Thyroid gland (tissue), 4 donors: ENCODE measurements at regions not wholly inside any gene's neighbourhood (a gene's known extent, or its start where the extent isn't known, plus 50 kb on each side); places are given as distances from the start of the nearest gene placed in this dataset.
"Not testable (repeated sequence)": the region's sequence is repeated elsewhere in the genome, so short reads cannot be mapped to it uniquely, and the experiment has no call there.

Experiments
- CTCF ChIP-seq, 6 experiments: fragments of 200-600 bp in 3 of 6; fragments of 450-650 bp in 3 of 6; sonication (generic) in 3 of 6; IDR thresholded peaks; one replicate each; pipeline ENCODE4 v1.5.1; 2016 to 2019; ENCODE audit warnings: antibody characterized with exemption in 6 of 6, mild to moderate bottlenecking in 2 of 6, inconsistent platforms in 1 of 6, moderate library complexity in 1 of 6
- POLR2A ChIP-seq, 2 donors: fragments of 450-650 bp; IDR thresholded peaks; one replicate each; pipeline ENCODE4 v1.6.1; 2017; ENCODE audit warnings: antibody characterized with exemption in 2 of 2, mild to moderate bottlenecking in 2 of 2, moderate library complexity in 1 of 2

- TF ChIP-seq CTCF, POLR2A (IDR thresholded peaks at IDR 0.05): not testable (repeated sequence)
These were observed 99.1 kb upstream of the NBPF26 start for GRCh38 chr1:120624565-120625064.
